Loucy (cell line): ENCODE measurements at regions not wholly inside any gene's neighbourhood (a gene's known extent, or its start where the extent isn't known, plus 50 kb on each side); places are given as distances from the start of the nearest gene placed in this dataset.

ENCODE experiments used
- EZH2phosphoT487 ChIP-seq: fragments of 200-600 bp; IDR thresholded peaks from 2 replicates; pipeline ENCODE4 v1.6.1; 2018; ENCODE audit warnings: antibody characterized with exemption, mild to moderate bottlenecking, moderate library complexity, borderline replicate concordance
- TF ChIP-seq, protein P1 (sequence below): fragments of 200-600 bp; sonication (generic); conservative IDR thresholded peaks from 2 replicates; pipeline ENCODE4 v1.5.1; 2014; ENCODE audit warnings: mild to moderate bottlenecking, antibody characterized with exemption, low read length

DNA sequence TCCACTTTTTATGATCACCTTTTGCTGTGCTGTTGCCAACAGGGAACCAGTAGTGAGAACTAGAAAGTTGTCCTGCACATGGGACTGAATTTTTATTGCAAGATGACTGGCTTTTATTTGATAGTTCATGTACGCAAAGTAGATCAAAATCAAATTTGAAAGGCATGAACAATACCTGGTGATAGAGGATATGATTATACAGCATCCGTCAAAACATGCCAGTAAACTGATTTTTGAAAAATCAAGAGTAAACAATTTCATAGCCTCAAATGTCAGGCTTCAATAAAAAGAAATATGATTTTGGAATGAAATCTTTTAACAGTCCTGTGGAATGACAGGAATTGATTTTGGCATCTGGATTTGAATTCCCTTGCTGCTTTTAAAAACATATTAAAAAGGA, 219.6 kb upstream of the LRRN1 start:
- TF ChIP-seq, protein P1, sequence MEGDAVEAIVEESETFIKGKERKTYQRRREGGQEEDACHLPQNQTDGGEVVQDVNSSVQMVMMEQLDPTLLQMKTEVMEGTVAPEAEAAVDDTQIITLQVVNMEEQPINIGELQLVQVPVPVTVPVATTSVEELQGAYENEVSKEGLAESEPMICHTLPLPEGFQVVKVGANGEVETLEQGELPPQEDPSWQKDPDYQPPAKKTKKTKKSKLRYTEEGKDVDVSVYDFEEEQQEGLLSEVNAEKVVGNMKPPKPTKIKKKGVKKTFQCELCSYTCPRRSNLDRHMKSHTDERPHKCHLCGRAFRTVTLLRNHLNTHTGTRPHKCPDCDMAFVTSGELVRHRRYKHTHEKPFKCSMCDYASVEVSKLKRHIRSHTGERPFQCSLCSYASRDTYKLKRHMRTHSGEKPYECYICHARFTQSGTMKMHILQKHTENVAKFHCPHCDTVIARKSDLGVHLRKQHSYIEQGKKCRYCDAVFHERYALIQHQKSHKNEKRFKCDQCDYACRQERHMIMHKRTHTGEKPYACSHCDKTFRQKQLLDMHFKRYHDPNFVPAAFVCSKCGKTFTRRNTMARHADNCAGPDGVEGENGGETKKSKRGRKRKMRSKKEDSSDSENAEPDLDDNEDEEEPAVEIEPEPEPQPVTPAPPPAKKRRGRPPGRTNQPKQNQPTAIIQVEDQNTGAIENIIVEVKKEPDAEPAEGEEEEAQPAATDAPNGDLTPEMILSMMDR: no peak
- TF ChIP-seq EZH2phosphoT487: no peak
